Vagina (tissue), 2 donors: ENCODE measurements at regions not wholly inside any gene's neighbourhood (a gene's known extent, or its start where the extent isn't known, plus 50 kb on each side); places are given as distances from the start of the nearest gene placed in this dataset.

ENCODE experiments used
- POLR2AphosphoS5 ChIP-seq, 2 donors: sonication (generic); formaldehyde crosslinking; IDR thresholded peaks; one replicate each; pipeline ENCODE4 v1.9.0; 2017; ENCODE audit warnings: antibody characterized with exemption in 2 of 2, mild to moderate bottlenecking in 2 of 2, low read depth in 1 of 2; ENCODE audit not compliant: insufficient read depth in 1 of 2
- TF ChIP-seq, protein P1 (sequence below), 3 experiments: fragments of 450-650 bp in 2 of 3; fragments of 200-600 bp in 1 of 3; sonication (generic) in 1 of 3; IDR thresholded peaks; one replicate each; pipeline ENCODE4 v1.5.1; 2017 to 2019; ENCODE audit warnings: antibody characterized with exemption in 3 of 3, mild to moderate bottlenecking in 2 of 3, moderate library complexity in 2 of 3

DNA sequence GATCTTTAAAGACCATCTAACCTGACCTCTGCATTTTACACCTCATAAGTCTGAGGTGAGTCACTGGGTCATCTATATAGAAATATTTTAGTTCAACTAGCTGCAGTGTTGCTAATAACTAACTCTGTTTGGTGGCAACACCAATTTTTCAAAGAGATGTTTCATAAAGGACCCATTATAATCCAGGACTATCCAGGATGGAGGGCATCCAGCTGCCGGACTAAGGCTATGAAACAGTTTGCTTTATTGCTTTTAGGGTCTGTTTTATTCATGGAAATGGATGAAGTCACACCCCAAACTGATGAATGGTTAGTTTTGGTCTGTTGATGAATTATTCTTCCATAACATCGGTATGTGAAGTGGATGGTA, 204.2 kb upstream of the GMDS start:
- no peak for TF ChIP-seq POLR2AphosphoS5 (IDR thresholded peaks at IDR 0.05; ENCODE audit: insufficient read depth in 1 of 2, low read depth in 1 of 2)
- TF ChIP-seq, protein P1, sequence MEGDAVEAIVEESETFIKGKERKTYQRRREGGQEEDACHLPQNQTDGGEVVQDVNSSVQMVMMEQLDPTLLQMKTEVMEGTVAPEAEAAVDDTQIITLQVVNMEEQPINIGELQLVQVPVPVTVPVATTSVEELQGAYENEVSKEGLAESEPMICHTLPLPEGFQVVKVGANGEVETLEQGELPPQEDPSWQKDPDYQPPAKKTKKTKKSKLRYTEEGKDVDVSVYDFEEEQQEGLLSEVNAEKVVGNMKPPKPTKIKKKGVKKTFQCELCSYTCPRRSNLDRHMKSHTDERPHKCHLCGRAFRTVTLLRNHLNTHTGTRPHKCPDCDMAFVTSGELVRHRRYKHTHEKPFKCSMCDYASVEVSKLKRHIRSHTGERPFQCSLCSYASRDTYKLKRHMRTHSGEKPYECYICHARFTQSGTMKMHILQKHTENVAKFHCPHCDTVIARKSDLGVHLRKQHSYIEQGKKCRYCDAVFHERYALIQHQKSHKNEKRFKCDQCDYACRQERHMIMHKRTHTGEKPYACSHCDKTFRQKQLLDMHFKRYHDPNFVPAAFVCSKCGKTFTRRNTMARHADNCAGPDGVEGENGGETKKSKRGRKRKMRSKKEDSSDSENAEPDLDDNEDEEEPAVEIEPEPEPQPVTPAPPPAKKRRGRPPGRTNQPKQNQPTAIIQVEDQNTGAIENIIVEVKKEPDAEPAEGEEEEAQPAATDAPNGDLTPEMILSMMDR (IDR thresholded peaks at IDR 0.05) = no peak
